Superior temporal gyrus (tissue), 1 donor: ENCODE measurements at regions not wholly inside any gene's neighbourhood (a gene's known extent, or its start where the extent isn't known, plus 50 kb on each side); places are given as distances from the start of the nearest gene placed in this dataset.

Experiments used
- DNase-seq: peaks from one replicate; pipeline ENCODE4 v3.0.0-alpha.2; 2016; ENCODE audit errors: extremely low spot score

GRCh38 chr6:40268166-40268565 lies 319.0 kb downstream of the LRFN2 start:
- no peak for DNase-seq

- no peak for DNase-seq
Observed at GRCh38 chr6:40265615-40266014, 321.5 kb downstream of the LRFN2 start.

GRCh38 chr6:40263970-40264369 lies 323.2 kb downstream of the LRFN2 start:
- DNase-seq: no peak

GRCh38 chr6:40262363-40262762 lies 324.8 kb downstream of the LRFN2 start:
- DNase-seq: no peak

- DNase-seq: no peak
Observed at GRCh38 chr6:40258531-40258930, 324.3 kb upstream of the MOCS1 start.

GRCh38 chr6:40256831-40257230 lies 322.6 kb upstream of the MOCS1 start:
- DNase-seq: no peak

GRCh38 chr6:40256224-40256623 lies 322.0 kb upstream of the MOCS1 start:
- DNase-seq: no peak

GRCh38 chr6:40253420-40253819 lies 319.2 kb upstream of the MOCS1 start:
- no peak for DNase-seq

- DNase-seq: no peak
Observed at GRCh38 chr6:40252531-40253258, 318.4 kb upstream of the MOCS1 start.

GRCh38 chr6:40251637-40252300 lies 317.5 kb upstream of the MOCS1 start:
- no peak for DNase-seq

GRCh38 chr6:40249935-40250334 lies 315.7 kb upstream of the MOCS1 start:
- DNase-seq: no peak

- DNase-seq: no peak
Observed at GRCh38 chr6:40247516-40248115, 313.4 kb upstream of the MOCS1 start.

- DNase-seq: no peak
Observed at GRCh38 chr6:40244699-40245098, 310.4 kb upstream of the MOCS1 start.

- DNase-seq: no peak
Observed at GRCh38 chr6:40232698-40233097, 298.4 kb upstream of the MOCS1 start.

- DNase-seq: no peak
Observed at GRCh38 chr6:40227735-40228134, 293.5 kb upstream of the MOCS1 start.

- no peak for DNase-seq
Observed at GRCh38 chr6:40222354-40222753, 288.1 kb upstream of the MOCS1 start.

- no peak for DNase-seq
Observed at GRCh38 chr6:40219799-40220198, 285.5 kb upstream of the MOCS1 start.

GRCh38 chr6:40210628-40211056 lies 276.4 kb upstream of the MOCS1 start:
- no peak for DNase-seq

- DNase-seq: no peak
Observed at GRCh38 chr6:40205801-40206200, 271.5 kb upstream of the MOCS1 start.

GRCh38 chr6:40205004-40205403 lies 270.7 kb upstream of the MOCS1 start:
- DNase-seq: no peak

- DNase-seq: no peak
Observed at GRCh38 chr6:40197371-40197770, 263.1 kb upstream of the MOCS1 start.

GRCh38 chr6:40196135-40196518 lies 261.9 kb upstream of the MOCS1 start:
- DNase-seq: no peak
